HUDEP-2 (cell line): ENCODE measurements at regions not wholly inside any gene's neighbourhood (a gene's known extent, or its start where the extent isn't known, plus 50 kb on each side); places are given as distances from the start of the nearest gene placed in this dataset.

ENCODE experiments used
- DNase-seq, 76 experiments: peaks; one replicate each; lab custom pipeline; 2025; ENCODE audit not compliant: unreplicated experiment in 76 of 76; lab: John Stamatoyannopoulos, UW

DNA sequence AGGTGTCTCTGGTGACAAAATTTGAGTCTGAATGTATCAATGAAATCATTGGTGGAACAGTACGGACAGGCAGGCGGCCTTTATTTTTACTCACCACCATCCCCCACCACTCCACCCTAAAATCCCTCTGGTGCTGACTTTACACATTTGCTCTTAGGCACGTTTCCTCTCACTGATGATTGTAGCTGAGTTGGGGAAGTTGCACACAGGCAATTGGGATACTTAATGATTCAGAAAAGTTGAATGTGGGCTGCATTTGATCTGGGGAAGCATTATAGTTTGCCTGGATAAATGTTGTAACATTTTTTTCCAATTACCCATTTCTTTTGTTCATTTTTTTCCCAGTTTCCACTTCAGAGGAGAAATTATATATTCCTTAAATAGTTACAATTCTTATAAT, 658.4 kb downstream of the TLR4 start:
- DNase-seq: no peak

DNA sequence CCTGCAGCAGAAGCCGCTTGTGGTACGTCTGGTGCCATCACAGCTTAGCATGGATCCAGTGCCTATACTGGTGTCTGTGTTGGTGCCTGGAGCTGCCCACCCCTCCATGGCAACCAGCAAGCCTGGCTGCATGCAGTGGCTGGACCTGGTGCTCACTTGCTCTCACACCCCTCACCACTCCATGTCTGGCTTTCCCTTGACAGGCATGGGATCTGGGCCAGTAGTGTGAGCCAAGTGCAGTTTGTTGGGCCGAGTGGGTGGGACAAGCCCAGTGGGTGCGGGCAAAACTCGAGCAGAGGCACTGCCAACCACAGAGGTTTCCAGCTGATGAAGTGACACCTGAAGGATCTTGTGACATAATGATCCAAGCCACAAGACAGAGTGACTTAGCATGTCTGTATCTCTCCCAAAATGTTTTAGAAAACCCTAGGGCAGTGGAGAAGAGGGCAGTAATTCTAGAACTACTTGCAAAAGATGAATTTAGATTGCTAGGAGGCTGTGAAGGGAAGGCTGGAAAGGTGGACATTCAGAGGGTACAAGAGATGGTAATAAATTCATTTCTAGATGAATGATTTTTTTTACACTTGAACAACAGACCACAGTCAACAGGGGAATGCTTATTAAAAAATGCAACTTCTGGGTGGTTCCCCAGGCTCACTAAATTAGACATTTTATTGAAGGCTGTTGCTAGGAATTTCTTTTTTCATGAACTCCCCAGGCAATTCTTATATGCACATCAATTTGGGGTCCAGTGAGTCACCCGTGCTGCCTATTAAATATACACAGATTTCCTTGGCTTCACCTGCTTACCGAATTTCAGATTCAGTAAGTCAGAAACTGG, 660.3 kb downstream of the TLR4 start:
- DNase-seq: no peak

DNA sequence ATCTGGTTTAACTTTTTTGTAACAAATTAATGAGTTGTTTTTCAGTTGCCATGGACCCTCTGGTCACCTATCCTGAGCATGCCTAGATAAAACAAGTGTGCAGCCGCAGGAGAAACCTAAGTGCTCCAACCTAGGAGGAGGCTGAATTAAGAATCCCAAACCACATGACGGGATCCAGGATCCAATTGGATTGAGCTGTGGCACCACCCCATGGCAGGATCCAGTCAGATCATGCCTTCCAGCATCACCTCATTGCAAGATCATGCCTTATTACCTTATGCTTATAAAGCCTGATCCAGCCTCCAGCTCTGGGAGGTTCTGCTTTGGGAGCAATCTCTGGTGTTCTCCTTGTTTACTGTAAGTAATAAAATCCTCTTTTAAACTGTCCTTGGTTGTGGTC, 662.0 kb downstream of the TLR4 start:
- no peak for DNase-seq

DNA sequence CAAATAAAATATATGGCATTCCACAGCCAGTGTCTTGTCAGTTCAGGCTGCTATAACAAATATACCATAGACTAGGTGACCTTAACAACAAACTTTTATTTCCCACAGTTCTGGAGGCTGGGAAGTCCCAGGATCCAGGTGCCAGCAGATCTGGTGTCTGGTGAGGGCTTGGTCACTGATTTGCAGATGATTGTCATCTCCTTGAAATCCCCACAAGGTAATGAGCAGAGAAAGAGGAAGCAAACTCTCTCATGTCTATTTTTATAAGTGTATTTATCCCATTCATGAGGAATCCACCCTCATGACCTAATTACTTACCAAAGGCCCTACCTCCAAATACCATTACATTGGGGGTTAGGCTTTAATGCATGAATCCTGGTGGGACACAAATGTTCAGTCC, 663.2 kb downstream of the TLR4 start:
- no peak for DNase-seq

DNA sequence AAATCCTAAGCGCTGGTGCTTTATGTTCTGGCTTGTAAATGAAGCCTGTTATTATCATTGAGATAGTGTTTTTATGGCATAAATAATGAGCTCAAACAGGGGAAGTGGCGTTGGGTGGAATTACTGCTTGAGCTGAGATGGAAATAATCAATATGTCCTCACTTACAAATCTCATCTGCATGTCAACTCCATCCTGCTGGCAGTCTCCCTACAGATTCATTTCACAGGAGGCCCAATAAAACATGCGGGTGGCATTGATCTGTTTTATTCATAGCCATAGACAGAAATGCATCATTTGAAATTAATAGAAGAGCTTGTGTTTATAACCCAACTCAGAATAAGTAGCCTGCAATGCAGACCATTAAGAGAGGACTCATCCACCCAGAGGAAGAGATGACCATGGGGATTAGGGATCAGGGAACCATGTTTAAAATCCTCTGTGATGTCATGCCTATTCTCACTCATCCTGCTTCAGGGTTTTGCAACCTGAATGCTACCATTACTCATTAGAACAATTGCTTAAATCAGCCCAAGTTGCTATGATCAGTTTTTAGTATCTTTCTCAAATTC, 680.4 kb downstream of the TLR4 start:
- no peak for DNase-seq

DNA sequence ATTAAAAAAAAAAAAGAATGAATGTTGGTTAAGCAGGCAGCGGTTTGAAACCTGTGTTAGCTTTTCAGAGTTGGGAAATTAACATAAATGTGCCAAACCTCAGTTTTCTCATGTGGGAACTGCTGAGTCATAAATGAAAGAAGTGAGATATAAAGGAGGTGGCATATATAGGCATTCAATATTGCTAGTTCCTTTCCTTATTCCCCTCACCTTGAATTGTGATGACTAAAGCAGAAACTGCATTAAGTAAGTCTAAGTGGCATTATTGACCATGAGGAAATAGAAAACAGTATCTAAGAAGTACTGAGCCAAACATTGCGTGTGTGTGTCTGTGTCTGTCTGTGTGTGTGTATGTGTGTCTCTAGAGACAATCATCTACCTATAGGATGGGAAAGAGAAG, 691.2 kb downstream of the TLR4 start:
- DNase-seq: no peak

DNA sequence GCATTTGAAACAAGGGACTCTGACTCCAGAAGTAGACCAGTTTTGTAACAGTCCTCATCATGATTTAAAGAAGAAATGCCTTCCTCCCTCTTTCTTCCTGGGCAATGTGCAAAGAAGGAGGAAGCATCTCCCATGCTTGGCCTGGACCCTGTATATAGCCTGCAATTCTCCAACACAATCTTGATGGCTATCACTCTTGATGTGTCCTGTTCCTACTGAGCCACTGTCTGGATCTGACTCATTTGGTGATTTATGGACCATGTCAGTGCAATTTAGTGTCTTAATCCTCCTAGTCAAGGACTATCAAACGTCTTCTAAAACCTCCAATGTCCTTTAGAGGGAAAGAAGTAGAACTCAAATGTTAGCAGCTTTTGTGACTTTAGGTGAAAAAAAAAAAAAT, 697.3 kb downstream of the TLR4 start:
- DNase-seq: no peak

DNA sequence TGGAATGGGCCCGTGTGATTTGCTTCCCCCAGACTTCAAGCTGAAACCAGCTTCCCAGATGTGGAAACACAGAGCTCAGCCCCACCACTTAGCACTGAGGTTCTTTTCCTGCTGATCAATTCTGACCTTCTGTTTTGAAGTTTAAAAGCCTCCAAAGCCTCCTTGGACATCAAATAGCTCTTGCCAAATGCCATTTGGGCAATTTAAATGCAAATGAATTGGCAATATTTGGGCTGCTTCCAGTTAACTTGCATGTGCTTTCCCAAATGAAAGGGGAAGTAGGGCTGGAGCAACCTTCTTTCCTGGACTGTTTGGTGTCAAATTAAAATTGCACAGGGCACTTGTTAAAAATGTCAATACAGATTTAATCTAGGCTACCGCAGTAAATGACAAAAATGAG, 710.5 kb downstream of the TLR4 start:
- no peak for DNase-seq

DNA sequence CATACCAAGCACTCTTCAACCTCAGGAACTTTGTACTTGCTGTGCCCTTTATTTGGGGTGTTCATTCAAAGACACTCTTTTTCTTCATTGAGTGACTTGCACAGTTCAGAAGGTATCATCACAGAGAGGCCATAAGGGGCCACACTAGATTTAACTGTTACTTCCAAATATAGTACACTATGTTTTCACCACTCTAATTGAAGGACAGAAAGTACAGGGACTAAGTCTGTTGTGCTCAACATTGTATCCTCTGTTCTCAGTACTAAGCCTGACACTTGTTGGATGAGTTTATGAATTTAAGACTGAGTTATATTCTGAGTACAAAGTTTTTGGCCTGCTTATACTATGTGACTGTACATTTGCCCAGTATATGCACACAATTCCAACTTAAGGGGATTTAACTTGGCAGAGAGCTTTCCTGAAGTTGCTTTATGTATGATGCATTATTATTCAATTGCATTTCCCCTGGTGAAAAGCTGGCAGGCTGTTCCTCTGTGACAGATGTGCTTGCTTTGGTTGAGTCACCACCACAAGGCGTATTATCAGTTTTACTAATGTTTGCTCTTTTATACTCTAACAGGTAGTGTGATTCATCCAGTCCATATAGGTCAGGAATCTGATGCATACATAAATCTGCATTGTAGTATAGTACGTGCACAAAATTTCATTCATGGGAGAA, 714.8 kb downstream of the TLR4 start:
- no peak for DNase-seq

DNA sequence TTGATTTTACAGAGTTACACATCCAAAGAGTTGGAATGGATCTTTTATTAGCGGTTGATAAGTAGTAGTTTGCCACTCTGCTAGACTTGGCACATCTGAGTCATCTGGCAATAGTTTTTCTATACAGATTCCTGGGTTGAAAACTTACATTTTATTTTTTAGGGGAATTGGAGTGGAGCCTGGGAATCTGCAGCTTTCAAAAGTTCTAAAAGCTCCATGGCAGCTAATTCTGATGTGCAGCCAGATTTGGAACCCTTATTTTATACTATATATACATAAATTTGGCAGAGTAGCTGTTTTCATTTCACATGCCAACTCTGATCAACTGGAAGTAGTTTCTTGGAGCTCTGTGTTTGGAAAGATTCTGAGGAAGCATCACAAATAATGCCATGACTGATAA, 715.5 kb downstream of the TLR4 start:
- no peak for DNase-seq

DNA sequence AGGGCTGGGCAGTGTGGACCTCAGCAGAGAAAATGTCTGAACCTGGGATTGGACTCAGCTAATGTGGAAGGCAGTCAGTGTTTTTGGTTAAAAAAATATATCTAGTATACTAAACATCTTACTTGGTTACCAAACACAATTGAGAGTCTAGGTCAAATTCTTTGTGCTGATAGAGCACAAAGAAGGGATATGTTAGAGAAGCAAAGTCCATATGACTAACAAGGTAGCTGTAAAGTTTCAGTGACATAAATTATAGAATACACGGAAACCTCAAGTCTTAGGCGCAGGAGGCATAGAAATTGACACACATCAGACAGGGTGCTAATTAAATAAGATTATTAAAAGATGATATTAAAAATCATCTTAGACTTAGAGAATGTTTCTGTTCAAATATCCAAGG, 718.3 kb downstream of the TLR4 start:
- DNase-seq: no peak

DNA sequence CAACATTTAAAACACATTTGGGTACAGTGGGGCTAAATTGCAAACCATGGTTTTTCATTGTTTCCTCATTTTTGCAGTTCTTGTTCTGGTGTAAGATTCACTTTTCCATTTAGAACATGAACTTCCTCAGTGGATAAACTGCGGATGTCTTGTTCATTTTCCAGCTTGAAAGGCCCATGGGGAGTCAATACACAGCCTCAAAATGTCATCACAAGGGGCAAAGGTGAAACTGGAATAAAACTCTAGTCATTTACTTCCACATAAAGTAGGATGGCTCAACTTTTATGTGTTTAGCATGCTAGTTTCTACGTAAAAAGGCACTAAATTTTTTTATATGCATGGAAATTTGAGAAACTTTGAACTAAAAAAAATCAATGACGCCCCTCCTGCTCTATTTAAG, 718.8 kb downstream of the TLR4 start:
- DNase-seq: no peak

DNA sequence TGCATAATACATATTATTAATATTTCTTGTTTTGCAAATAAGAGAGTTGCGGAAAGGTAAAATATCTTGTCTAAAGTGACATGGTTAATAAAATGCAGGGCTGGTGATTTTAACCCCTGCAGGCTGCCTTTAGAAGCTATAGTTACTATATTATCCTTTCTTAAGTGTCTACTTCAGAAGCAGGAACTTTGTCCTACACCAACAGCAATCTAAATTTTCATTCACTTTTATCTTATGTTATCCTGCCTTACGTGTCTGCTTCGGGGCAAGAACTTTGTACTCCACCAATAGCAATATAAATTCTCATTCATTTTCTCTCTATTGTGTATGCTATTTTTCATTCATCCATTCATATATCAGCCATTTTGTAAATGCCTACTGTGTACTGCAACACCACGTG, 719.5 kb downstream of the TLR4 start:
- no peak for DNase-seq

DNA sequence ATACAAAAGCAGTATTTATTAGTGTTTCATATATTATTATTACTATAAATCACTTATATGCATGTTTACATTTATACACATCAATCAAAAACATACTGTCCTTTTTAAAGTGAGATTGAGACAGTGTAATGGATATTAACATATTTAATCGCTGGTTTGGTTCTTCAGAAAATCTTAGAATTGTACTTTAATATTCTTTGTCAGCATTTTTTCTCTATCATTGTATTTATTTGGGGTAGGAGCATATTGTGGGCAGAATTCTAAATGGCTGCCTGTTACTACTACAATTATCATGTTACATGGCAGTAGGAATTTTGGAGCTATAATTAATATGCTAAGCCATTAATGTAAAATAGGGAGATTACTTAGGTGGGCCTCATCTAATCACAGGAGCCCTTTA, 722.6 kb downstream of the TLR4 start:
- no peak for DNase-seq

DNA sequence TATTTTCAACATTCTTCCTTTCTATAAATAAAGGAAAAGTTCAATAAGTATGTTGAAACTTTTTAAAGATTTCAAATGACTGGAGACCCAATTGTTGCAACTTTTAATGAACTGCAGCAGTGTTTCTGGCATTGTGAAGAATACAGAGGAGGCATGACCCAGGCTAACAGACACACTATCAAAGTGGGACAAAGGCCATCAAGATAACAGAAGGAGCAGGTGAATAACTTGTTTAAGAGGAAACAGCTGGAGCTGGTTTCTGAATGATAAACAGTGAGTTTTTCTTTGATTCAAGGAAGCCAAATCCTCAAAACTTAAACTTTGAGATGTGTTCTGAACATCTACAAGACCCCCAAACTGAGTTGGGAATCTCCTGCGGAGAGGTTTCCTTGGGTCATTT, 734.6 kb downstream of the TLR4 start:
- DNase-seq: no peak

DNA sequence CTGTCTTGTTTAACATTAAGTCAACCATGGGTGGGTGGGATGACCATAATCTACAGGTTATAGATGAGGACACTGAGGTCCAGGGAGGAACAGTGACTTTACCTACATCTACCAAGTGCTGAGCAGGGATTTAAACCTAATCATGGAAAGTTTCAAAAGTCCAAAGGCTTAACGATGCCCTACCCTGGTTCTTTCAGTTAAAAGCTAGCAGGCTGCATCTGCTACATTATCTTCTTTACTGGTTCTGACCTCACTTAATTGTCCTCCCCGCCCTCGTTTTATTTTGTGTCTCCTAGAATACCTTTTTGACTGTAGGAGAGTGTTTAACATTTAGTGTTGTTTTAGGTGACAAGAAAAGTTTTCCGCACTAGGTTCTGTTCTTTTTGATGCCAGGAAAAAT, 735.2 kb downstream of the TLR4 start:
- no peak for DNase-seq

DNA sequence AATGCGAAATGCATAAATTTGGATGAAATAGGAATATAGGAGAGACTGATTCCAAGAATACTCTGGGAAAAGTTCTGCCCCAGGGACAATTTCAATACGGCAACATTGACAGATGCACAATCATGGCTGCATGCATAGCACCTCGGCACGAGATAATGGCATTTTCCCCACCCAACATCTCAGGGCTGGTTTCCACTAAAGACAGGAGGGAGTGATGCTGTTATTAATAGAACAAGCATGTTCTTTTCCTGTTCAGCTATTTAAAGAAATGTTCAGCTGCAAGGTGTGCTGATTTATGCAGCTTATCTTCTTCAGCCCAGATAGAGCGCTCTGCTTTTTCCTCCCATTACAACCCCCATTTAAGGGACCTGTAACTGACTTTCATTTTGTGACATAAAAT, 740.2 kb downstream of the TLR4 start:
- DNase-seq: no peak

DNA sequence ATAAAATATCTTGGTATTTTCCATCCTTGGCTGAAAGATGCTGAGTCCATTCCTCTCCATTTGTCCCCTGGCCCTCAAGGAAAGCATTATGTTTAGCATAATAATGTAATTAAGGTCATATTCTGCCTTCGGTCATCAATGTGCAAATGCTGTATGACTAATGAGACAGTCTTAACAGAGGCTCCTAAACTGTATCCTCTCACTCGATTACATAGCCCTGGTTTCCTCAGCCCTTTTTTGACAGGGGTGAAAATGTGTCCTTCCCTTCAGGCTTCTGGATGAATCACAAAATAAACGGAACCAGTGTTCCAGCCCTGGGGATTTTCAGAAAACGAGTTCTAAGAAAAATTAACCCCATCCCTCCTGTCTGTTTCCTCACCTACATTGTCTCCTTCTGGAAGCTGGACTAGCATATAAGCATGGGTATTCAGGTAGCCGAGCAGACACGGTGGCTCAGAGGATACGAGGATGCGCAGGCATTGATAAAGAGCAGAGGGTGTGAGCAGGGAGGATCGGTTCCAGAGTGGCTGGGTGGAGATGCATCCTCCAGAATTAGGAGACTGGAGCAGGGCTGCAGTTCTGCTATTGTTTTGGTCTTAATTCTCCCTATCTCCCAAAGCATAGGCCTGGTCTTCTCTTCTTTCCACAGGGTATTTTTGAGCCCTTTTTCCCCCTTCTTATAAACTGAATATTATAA, 742.9 kb downstream of the TLR4 start:
- no peak for DNase-seq

DNA sequence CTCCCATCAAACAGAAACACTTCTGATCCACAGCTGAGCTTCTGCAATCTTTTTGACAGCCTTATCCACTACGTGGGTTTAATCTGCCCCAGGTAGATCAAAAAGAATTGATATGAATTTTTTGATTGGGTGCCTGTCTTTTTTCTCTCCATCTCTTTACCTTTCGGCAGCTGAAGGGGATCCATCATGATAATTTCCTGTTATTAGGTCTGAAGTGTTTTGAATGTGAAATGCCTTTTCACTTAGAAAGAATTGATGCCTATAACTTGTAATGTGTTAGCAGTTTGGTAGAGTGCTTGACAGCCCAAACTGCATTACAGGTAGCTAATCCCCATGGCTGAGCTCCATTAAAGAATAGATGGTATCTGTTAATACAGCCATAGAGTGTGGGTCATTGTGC, 745.4 kb downstream of the TLR4 start:
- DNase-seq: no peak

DNA sequence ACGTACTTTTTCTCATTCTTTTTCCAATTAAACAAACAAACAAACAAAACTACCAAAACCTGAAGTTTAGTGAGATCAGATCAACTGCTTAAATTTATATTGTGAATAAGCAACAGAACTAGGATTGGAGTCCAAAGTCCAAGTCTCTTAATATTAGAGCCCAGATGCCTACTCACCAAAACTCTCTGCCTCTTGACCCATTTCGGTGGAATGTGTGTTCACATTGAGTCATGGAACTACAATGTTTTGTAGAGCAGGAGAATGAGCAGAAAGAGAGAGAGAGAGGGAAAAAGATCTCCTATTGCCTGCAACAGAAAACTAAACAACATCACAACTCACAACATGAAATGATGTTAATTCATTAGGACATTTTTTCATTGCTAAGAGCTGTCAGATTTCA, 751.1 kb downstream of the TLR4 start:
- no peak for DNase-seq

DNA sequence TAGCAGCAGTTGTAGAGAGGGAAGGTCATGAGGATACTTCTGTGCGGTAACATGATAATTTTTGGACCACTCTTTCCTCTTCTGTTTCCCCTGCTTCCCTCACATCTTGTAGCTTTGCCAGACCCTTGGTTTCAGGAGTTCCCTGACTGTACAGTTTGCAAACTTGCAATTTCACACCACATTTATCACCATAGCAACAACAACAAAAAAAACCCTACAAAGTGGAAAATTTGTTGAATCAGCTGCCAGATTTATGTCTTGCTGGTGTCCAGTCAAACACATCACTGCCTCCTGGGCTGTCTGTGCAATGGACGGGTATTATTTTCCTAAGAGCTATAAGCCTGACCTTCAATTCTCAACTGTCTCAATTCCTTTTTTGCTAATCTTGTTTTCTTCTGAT, 751.6 kb downstream of the TLR4 start:
- no peak for DNase-seq
